ENCODE measurements at regions not wholly inside any gene's neighbourhood (a gene's known extent, or its start where the extent isn't known, plus 50 kb on each side); places are given as distances from the start of the nearest gene placed in this dataset.

DNA sequence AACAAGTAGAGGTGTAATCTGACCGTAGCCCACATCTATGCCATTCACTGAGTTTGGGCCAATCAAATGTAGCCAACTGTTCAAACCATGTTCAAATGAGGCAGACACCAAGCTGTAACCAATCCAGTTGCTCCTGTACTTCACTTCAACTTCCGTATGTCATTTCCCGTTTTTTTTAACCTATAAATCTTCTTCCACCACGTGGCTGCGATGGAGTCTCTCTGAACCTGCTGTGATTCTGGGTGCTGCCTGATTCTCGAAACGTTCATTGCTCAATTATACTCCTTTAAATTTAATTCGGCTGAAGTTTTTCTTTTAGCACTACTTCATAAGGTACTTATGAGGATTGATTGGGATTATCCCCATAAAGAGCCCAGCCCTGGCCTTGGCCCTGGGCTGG, 179.7 kb downstream of the PIK3R1 start:
- no peak for TF ChIP-seq ZNF600 (tag by site-specific recombination; IDR thresholded peaks at IDR 0.05)
- TF ChIP-seq ZNF571 (tag by site-specific recombination; IDR thresholded peaks at IDR 0.05) = no peak
- TF ChIP-seq, protein P1, sequence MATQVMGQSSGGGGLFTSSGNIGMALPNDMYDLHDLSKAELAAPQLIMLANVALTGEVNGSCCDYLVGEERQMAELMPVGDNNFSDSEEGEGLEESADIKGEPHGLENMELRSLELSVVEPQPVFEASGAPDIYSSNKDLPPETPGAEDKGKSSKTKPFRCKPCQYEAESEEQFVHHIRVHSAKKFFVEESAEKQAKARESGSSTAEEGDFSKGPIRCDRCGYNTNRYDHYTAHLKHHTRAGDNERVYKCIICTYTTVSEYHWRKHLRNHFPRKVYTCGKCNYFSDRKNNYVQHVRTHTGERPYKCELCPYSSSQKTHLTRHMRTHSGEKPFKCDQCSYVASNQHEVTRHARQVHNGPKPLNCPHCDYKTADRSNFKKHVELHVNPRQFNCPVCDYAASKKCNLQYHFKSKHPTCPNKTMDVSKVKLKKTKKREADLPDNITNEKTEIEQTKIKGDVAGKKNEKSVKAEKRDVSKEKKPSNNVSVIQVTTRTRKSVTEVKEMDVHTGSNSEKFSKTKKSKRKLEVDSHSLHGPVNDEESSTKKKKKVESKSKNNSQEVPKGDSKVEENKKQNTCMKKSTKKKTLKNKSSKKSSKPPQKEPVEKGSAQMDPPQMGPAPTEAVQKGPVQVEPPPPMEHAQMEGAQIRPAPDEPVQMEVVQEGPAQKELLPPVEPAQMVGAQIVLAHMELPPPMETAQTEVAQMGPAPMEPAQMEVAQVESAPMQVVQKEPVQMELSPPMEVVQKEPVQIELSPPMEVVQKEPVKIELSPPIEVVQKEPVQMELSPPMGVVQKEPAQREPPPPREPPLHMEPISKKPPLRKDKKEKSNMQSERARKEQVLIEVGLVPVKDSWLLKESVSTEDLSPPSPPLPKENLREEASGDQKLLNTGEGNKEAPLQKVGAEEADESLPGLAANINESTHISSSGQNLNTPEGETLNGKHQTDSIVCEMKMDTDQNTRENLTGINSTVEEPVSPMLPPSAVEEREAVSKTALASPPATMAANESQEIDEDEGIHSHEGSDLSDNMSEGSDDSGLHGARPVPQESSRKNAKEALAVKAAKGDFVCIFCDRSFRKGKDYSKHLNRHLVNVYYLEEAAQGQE (tag by site-specific recombination; IDR thresholded peaks at IDR 0.05) = no peak
- TF ChIP-seq ZNF555 (tag by site-specific recombination; conservative IDR thresholded peaks at IDR 0.05) = no peak
- no peak for TF ChIP-seq ZFP41 (tag by site-specific recombination; IDR thresholded peaks at IDR 0.05; ENCODE audit: borderline replicate concordance)
- TF ChIP-seq ZNF48 (tag by site-specific recombination; IDR thresholded peaks at IDR 0.05) = no peak
- TF ChIP-seq ZNF837 (tag by site-specific recombination; IDR thresholded peaks at IDR 0.05) = no peak
- TF ChIP-seq FEZF1 (tag by site-specific recombination; IDR thresholded peaks at IDR 0.05) = no peak
- TF ChIP-seq ZNF23 (tag by site-specific recombination; IDR thresholded peaks at IDR 0.05; ENCODE audit: borderline replicate concordance) = no peak
- TF ChIP-seq PRDM4 (tag by site-specific recombination; IDR thresholded peaks at IDR 0.05) = no peak
- no peak for TF ChIP-seq GLIS2 (tag by site-specific recombination; IDR thresholded peaks at IDR 0.05)
- TF ChIP-seq, protein P2, sequence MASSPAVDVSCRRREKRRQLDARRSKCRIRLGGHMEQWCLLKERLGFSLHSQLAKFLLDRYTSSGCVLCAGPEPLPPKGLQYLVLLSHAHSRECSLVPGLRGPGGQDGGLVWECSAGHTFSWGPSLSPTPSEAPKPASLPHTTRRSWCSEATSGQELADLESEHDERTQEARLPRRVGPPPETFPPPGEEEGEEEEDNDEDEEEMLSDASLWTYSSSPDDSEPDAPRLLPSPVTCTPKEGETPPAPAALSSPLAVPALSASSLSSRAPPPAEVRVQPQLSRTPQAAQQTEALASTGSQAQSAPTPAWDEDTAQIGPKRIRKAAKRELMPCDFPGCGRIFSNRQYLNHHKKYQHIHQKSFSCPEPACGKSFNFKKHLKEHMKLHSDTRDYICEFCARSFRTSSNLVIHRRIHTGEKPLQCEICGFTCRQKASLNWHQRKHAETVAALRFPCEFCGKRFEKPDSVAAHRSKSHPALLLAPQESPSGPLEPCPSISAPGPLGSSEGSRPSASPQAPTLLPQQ (tag by site-specific recombination; IDR thresholded peaks at IDR 0.05) = no peak
- TF ChIP-seq ZBTB1 (tag by site-specific recombination; IDR thresholded peaks at IDR 0.05) = no peak
- no peak for TF ChIP-seq ZNF302 (tag by site-specific recombination; IDR thresholded peaks at IDR 0.05; ENCODE audit: low read depth)
- no peak for TF ChIP-seq ZNF184 (tag by site-specific recombination; IDR thresholded peaks at IDR 0.05)
- TF ChIP-seq ZNF830 (tag by site-specific recombination; IDR thresholded peaks at IDR 0.05; ENCODE audit: low read depth) = no peak
- no peak for TF ChIP-seq ZNF561 (tag by site-specific recombination; IDR thresholded peaks at IDR 0.05; ENCODE audit: borderline replicate concordance)
- no peak for TF ChIP-seq BCL11A (tag by site-specific recombination; IDR thresholded peaks at IDR 0.05; ENCODE audit: low read depth)
- TF ChIP-seq ZNF10 (tag by site-specific recombination; IDR thresholded peaks at IDR 0.05) = no peak
- H3K4me1 ChIP-seq (ENCODE audit: control insufficient read depth, insufficient read depth, low read length) = peaks cover 4% of the 10 kb centered on the region
- no peak overlapping the region for H3K27ac ChIP-seq (ENCODE audit: extremely low read depth, low read depth, low read length)
- H3K36me3 ChIP-seq (ENCODE audit: control insufficient read depth in 2 of 2, insufficient read depth in 1 of 2, low read length in 2 of 2) = no peaks in the 10 kb centered on the region
- no peaks in the 10 kb centered on the region for H3K9me3 ChIP-seq (ENCODE audit: control insufficient read depth, insufficient read depth, low read depth, low read length)
- POLR2A ChIA-PET = no interaction called here
- no peak overlapping the region for H3K4me3 ChIP-seq (ENCODE audit: low read depth, low read length)
- CTCF ChIA-PET = interaction anchor here (1.7 kb wide), 1 partner anchor 9 kb away, joined by 5 read pairs; no protein-coding TSS in a partner anchor

DNA sequence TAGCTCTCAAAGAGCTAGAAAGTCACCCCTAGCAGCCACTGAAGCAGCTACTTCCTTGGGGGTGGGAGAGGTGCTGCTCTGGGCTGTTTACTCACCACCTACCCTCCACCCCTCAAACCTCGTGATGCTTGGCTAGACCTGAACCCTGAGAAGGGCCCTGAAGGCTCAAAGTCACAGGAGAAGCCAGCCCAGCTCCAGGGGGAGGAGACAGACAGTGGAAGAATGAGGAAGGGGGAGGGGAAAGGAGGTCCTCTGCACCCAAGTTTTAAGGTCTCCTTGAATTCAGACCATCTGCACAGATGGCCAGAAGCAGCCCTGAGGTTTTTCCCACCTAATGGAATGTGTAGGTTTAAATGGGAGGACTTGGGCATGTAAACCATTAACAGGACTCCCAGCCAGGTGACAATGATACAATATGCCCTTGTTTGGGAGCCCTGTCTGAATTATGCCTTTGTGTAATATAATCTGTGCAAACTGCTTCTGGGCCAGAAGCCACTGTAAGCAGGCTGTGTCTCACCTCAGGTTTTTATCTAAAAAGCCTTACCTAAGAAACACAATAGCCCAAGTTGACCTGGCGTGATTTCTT, 180.5 kb downstream of the PIK3R1 start:
- Histone ChIP-seq H3K36me3 (ENCODE audit: control insufficient read depth in 2 of 2, insufficient read depth in 1 of 2, low read length in 2 of 2) (no peaks in the 10 kb centered on the region), H3K9me3 (ENCODE audit: control insufficient read depth, insufficient read depth, low read depth, low read length) (no peaks in the 10 kb centered on the region), H3K27ac (ENCODE audit: extremely low read depth, low read depth, low read length) (no peak overlapping the region), H3K4me3 (ENCODE audit: low read depth, low read length) (no peak overlapping the region), H3K4me1 (ENCODE audit: control insufficient read depth, insufficient read depth, low read length) (peaks cover 4% of the 10 kb centered on the region)
- ChIA-PET POLR2A (no interaction called here), CTCF (interaction anchor here (1.7 kb wide), 1 partner anchor 8 kb away, joined by 5 read pairs; no protein-coding TSS in a partner anchor)
- TF ChIP-seq, protein P3, sequence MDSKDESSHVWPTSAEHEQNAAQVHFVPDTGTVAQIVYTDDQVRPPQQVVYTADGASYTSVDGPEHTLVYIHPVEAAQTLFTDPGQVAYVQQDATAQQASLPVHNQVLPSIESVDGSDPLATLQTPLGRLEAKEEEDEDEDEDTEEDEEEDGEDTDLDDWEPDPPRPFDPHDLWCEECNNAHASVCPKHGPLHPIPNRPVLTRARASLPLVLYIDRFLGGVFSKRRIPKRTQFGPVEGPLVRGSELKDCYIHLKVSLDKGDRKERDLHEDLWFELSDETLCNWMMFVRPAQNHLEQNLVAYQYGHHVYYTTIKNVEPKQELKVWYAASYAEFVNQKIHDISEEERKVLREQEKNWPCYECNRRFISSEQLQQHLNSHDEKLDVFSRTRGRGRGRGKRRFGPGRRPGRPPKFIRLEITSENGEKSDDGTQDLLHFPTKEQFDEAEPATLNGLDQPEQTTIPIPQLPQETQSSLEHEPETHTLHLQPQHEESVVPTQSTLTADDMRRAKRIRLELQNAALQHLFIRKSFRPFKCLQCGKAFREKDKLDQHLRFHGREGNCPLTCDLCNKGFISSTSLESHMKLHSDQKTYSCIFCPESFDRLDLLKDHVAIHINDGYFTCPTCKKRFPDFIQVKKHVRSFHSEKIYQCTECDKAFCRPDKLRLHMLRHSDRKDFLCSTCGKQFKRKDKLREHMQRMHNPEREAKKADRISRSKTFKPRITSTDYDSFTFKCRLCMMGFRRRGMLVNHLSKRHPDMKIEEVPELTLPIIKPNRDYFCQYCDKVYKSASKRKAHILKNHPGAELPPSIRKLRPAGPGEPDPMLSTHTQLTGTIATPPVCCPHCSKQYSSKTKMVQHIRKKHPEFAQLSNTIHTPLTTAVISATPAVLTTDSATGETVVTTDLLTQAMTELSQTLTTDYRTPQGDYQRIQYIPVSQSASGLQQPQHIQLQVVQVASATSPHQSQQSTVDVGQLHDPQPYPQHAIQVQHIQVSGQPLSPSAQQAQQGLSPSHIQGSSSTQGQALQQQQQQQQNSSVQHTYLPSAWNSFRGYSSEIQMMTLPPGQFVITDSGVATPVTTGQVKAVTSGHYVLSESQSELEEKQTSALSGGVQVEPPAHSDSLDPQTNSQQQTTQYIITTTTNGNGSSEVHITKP (tag by site-specific recombination; IDR thresholded peaks at IDR 0.05) = 0 out of 2 replicates have a peak, but pooled peaks have one; percentile 24
- no peak for TF ChIP-seq ZEB2 (tag by site-specific recombination; IDR thresholded peaks at IDR 0.05)
- peak; percentile 45; the same call in 1 of the 2 replicates for TF ChIP-seq OSR2 (tag by site-specific recombination; IDR thresholded peaks at IDR 0.05)
